GM12878 (cell line): ENCODE measurements at regions not wholly inside any gene's neighbourhood (a gene's known extent, or its start where the extent isn't known, plus 50 kb on each side); places are given as distances from the start of the nearest gene placed in this dataset.

Experiments
- ATAC-seq: fragments of 200-7000 bp; cut with Tn5 transposase; 3 replicates; pipeline ENCODE4 v1.9.1; 2020; ENCODE audit warnings: mild to moderate bottlenecking, moderate library complexity
- BruUV-seq: library from RNA; stranded (reverse); fragments of 400-500 nt; replicated peaks from 2 replicates; lab custom pipeline; 2021; lab: Mats Ljungman, UMichigan
- CTCF ChIA-PET: fragments of 300-600 bp; sonication (Branson Sonifier 250); formaldehyde crosslinking; extraction: SDS; loops from one replicate; lab custom pipeline; 2021; ENCODE audit warnings: inconsistent platforms; lab: Yijun Ruan, JAX
- POLR2A ChIA-PET: fragments of 350-600 bp; formaldehyde crosslinking; extraction: SDS; loops from one replicate; lab custom pipeline; 2021; ENCODE audit warnings: inconsistent platforms; lab: Charles Lee
- RAD21 ChIA-PET: fragments of 300-600 bp; sonication (Branson Sonifier 250); formaldehyde crosslinking; loops from one replicate; lab custom pipeline; 2023; ENCODE audit warnings: antibody characterized with exemption; ENCODE audit not compliant: unreplicated experiment; lab: Charles Lee
- SMC1A ChIA-PET: fragments of 300-600 bp; sonication (Branson Sonifier 250); formaldehyde crosslinking; loops from one replicate; lab custom pipeline; 2023; ENCODE audit not compliant: unreplicated experiment, uncharacterized antibody; lab: Charles Lee
- DNase-seq: peaks from one replicate; pipeline ENCODE4 v3.0.0-alpha.2; 2011; ENCODE audit warnings: low read depth, low spot score
- FAIRE-seq: peaks from 3 replicates; lab custom pipeline; 2011; peaks lifted over from hg19 to GRCh38; lab: Jason Lieb, UNC
- H2AFZ ChIP-seq: 2 replicates; pipeline ENCODE4 v1.6.0; 2011; ENCODE audit warnings: low read depth, low read length, control low read depth; ENCODE audit not compliant: control insufficient read depth
- H3K27ac ChIP-seq: 2 replicates; pipeline ENCODE4 v1.5.1; 2011; ENCODE audit warnings: control low read depth; ENCODE audit not compliant: control insufficient read depth, insufficient read depth
- H3K27me3 ChIP-seq, 2 experiments: replicated peaks in 1 of 2; 2 replicates each; pipeline versions ENCODE4 v1.6.0 to v1.6.1; 2011; ENCODE audit warnings: low read length in 1 of 2; ENCODE audit not compliant: control insufficient read depth in 2 of 2, insufficient read depth in 2 of 2
- H3K36me3 ChIP-seq, 2 experiments: 2 replicates each; pipeline ENCODE4 v1.5.1; 2011; ENCODE audit warnings: low read length in 1 of 2; ENCODE audit not compliant: control insufficient read depth in 2 of 2, insufficient read depth in 2 of 2
- H3K4me1 ChIP-seq: 2 replicates; pipeline ENCODE4 v1.6.1; 2011; ENCODE audit warnings: mild to moderate bottlenecking, low read length, moderate library complexity, mixed read lengths; ENCODE audit not compliant: control insufficient read depth, insufficient read depth
- H3K4me2 ChIP-seq: 2 replicates; pipeline ENCODE4 v1.6.0; 2011; ENCODE audit warnings: control low read depth; ENCODE audit not compliant: control insufficient read depth, insufficient read depth
- H3K4me3 ChIP-seq: fragments of 200-600 bp; sonication (generic); 2 replicates; pipeline ENCODE4 v1.5.1; 2016
- H3K79me2 ChIP-seq: 2 replicates; pipeline ENCODE4 v1.6.0; 2011; ENCODE audit warnings: low read length; ENCODE audit not compliant: control insufficient read depth, insufficient read depth
- H3K9ac ChIP-seq: 2 replicates; pipeline ENCODE4 v1.8.0; 2011; ENCODE audit warnings: low read length, control low read depth, mixed read lengths; ENCODE audit not compliant: control insufficient read depth, insufficient read depth
- H3K9me3 ChIP-seq: replicated peaks from 3 replicates; pipeline ENCODE4 v1.5.1; 2011; ENCODE audit warnings: mild to moderate bottlenecking, low read length; ENCODE audit not compliant: control insufficient read depth, insufficient read depth
- H4K20me1 ChIP-seq: 2 replicates; pipeline ENCODE4 v1.6.0; 2011; ENCODE audit not compliant: control insufficient read depth, insufficient read depth
- JUND ChIP-seq: IDR thresholded peaks from 2 replicates; pipeline ENCODE4 v1.6.1; 2012; ENCODE audit warnings: low read depth, mild to moderate bottlenecking, low read length, improper control_type of control experiment, moderate library complexity
- POU2F2 ChIP-seq: IDR thresholded peaks from 3 replicates; pipeline ENCODE4 v1.6.1; 2011; ENCODE audit warnings: low read depth, mild to moderate bottlenecking, low read length, borderline replicate concordance
- WGBS: methylation state at CpG from one replicate; pipeline ENCODE4 v1.1.6; 2016; ENCODE audit warnings: low lambda C conversion rate; ENCODE audit not compliant: insufficient replicate concordance, insufficient coverage; ENCODE audit errors: missing lambda C conversion rate; 5-methylcytosine and 5-hydroxymethylcytosine counted together
- in situ Hi-C: fragments of 300-500 bp; cut with MboI; formaldehyde crosslinking; loops from 9 replicates; pipeline ENCODE4 v1.14.3; 2018; ENCODE audit warnings: mixed read lengths
- intact Hi-C: fragments of 100-400 bp; cut with micrococcal nuclease; formaldehyde crosslinking; loops from one replicate; pipeline ENCODE4 v1.14.2; 2022; ENCODE audit not compliant: unreplicated experiment
- TF ChIP-seq, protein P1 (sequence below): IDR thresholded peaks from 2 replicates; pipeline ENCODE4 v1.6.1; 2012; ENCODE audit warnings: mild to moderate bottlenecking, low read depth, low read length

GRCh38 chr6:84280639-84281038, 53.2 kb upstream of the CEP162 start:
- Histone ChIP-seq H3K4me1 (no peaks in the 10 kb centered on the region), H2AFZ (no peak overlapping the region), H3K36me3 (no peaks in the 10 kb centered on the region), H3K27ac (no peak overlapping the region), H3K79me2 (no peaks in the 10 kb centered on the region), H3K4me2 (no peak overlapping the region), H3K9ac (no peak overlapping the region), H3K9me3 (no peaks in the 10 kb centered on the region), H3K27me3 (no peaks in the 10 kb centered on the region), H3K4me3 (no peak overlapping the region), H4K20me1 (no peaks in the 10 kb centered on the region)
- SMC1A ChIA-PET: interaction anchor here (1.0 to 2.7 kb wide), 2 partner anchors 142 to 146 kb away, joined by 3 to 9 read pairs; no protein-coding TSS in a partner anchor
- no TSS peak for BruUV-seq
- 77% methylated on average over 1 of the region's 1 CpG for WGBS
- CTCF ChIA-PET: interaction anchor here (0.6 to 1.8 kb wide), 4 partner anchors 9 to 142 kb away, joined by 3 to 8 read pairs (median 4); no protein-coding TSS in a partner anchor
- POLR2A ChIA-PET: no interaction called here
- TF ChIP-seq, protein P1, sequence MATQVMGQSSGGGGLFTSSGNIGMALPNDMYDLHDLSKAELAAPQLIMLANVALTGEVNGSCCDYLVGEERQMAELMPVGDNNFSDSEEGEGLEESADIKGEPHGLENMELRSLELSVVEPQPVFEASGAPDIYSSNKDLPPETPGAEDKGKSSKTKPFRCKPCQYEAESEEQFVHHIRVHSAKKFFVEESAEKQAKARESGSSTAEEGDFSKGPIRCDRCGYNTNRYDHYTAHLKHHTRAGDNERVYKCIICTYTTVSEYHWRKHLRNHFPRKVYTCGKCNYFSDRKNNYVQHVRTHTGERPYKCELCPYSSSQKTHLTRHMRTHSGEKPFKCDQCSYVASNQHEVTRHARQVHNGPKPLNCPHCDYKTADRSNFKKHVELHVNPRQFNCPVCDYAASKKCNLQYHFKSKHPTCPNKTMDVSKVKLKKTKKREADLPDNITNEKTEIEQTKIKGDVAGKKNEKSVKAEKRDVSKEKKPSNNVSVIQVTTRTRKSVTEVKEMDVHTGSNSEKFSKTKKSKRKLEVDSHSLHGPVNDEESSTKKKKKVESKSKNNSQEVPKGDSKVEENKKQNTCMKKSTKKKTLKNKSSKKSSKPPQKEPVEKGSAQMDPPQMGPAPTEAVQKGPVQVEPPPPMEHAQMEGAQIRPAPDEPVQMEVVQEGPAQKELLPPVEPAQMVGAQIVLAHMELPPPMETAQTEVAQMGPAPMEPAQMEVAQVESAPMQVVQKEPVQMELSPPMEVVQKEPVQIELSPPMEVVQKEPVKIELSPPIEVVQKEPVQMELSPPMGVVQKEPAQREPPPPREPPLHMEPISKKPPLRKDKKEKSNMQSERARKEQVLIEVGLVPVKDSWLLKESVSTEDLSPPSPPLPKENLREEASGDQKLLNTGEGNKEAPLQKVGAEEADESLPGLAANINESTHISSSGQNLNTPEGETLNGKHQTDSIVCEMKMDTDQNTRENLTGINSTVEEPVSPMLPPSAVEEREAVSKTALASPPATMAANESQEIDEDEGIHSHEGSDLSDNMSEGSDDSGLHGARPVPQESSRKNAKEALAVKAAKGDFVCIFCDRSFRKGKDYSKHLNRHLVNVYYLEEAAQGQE: no peak
- TF ChIP-seq POU2F2 (no peak), JUND (no peak)
- no peak for ATAC-seq
- no peak for FAIRE-seq
- in situ Hi-C loops: no loop called here
- DNase-seq: no peak
- intact Hi-C loops: loop anchor here (5.0 to 10.0 kb wide), 3 partner anchors 142 to 1042 kb away; no protein-coding TSS in a partner anchor
- RAD21 ChIA-PET: interaction anchor here (1.3 kb wide), 1 partner anchor 142 kb away, joined by 5 read pairs; no protein-coding TSS in a partner anchor
